Prostate gland (tissue), 2 donors: ENCODE measurements at regions not wholly inside any gene's neighbourhood (a gene's known extent, or its start where the extent isn't known, plus 50 kb on each side); places are given as distances from the start of the nearest gene placed in this dataset.
"Not testable (repeated sequence)": the region's sequence is repeated elsewhere in the genome, so short reads cannot be mapped to it uniquely, and the experiment has no call there.

Experiments
- DNase-seq: peaks from one replicate; pipeline ENCODE4 v3.0.0-alpha.2; 2019; ENCODE audit warnings: low spot score
- H3K27ac ChIP-seq, 2 donors: fragments of 200-600 bp; sonication (generic); 2 replicates each; pipeline ENCODE4 v1.5.1; 2017 to 2019
- H3K27me3 ChIP-seq: fragments of 200-600 bp; sonication (generic); replicated peaks from 2 replicates; pipeline ENCODE4 v1.5.1; 2019; ENCODE audit not compliant: insufficient read depth
- H3K36me3 ChIP-seq, 2 donors: fragments of 200-600 bp; sonication (generic); 1 replicate in 1 of 2; 2 replicates in 1 of 2; pipeline versions ENCODE4 v1.5.1 to v1.8.1; 2017 to 2019
- H3K4me1 ChIP-seq: fragments of 200-600 bp; sonication (generic); replicated peaks from 2 replicates; pipeline ENCODE4 v1.5.1; 2019
- H3K4me3 ChIP-seq, 2 donors: fragments of 200-600 bp; sonication (generic); 2 replicates each; pipeline ENCODE4 v1.5.1; 2017 to 2019
- H3K9me3 ChIP-seq: fragments of 200-600 bp; sonication (generic); 2 replicates; pipeline ENCODE4 v1.5.1; 2017
- POLR2A ChIP-seq: fragments of 450-650 bp; IDR thresholded peaks from one replicate; pipeline ENCODE4 v1.6.1; 2016; ENCODE audit warnings: antibody characterized with exemption, mild to moderate bottlenecking
- POLR2AphosphoS5 ChIP-seq: sonication (generic); formaldehyde crosslinking; IDR thresholded peaks from one replicate; pipeline ENCODE4 v1.6.1; 2017; ENCODE audit warnings: antibody characterized with exemption
- WGBS: methylation state at CpG from one replicate; pipeline ENCODE4 v1.1.5; 2018; 5-methylcytosine and 5-hydroxymethylcytosine counted together
- intact Hi-C: fragments of 100-400 bp; cut with DNase I; formaldehyde crosslinking; loops from one replicate; pipeline ENCODE4 v1.14.2; 2022
- TF ChIP-seq, protein P1 (sequence below), 4 experiments: fragments of 200-600 bp in 2 of 4; fragments of 450-650 bp in 2 of 4; sonication (generic) in 2 of 4; IDR thresholded peaks; 1 replicate in 3 of 4; 2 replicates in 1 of 4; pipeline ENCODE4 v1.5.1; 2016 to 2019; ENCODE audit warnings: antibody characterized with exemption in 4 of 4, mild to moderate bottlenecking in 2 of 4, moderate library complexity in 2 of 4

DNA sequence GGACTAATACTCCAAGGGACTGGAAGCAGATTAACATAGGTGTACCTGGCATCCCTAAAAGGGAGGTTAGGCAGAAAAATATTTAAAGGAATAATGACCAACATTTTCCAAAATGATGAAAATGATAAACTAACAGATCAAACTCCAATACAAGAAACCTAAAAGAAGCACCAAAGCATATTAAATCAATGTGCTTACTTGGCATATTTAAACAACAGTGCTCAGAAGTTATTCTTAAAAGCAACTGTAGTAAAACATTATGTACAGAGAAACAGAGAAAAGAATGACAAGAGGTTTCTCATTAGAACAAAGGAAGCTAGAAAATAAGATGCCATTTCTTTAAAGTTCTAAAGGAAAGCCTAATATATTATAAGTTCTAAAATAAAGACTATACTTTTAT, 947.3 kb upstream of the TMEFF2 start:
- no peak overlapping the region for H3K27ac ChIP-seq
- DNase-seq: no peak
- H3K9me3 ChIP-seq: no peaks in the 10 kb centered on the region
- intact Hi-C loops: no loop called here
- H3K36me3 ChIP-seq: no peaks in the 10 kb centered on the region
- TF ChIP-seq, protein P1, sequence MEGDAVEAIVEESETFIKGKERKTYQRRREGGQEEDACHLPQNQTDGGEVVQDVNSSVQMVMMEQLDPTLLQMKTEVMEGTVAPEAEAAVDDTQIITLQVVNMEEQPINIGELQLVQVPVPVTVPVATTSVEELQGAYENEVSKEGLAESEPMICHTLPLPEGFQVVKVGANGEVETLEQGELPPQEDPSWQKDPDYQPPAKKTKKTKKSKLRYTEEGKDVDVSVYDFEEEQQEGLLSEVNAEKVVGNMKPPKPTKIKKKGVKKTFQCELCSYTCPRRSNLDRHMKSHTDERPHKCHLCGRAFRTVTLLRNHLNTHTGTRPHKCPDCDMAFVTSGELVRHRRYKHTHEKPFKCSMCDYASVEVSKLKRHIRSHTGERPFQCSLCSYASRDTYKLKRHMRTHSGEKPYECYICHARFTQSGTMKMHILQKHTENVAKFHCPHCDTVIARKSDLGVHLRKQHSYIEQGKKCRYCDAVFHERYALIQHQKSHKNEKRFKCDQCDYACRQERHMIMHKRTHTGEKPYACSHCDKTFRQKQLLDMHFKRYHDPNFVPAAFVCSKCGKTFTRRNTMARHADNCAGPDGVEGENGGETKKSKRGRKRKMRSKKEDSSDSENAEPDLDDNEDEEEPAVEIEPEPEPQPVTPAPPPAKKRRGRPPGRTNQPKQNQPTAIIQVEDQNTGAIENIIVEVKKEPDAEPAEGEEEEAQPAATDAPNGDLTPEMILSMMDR (IDR thresholded peaks at IDR 0.05): no peak
- no peak for TF ChIP-seq POLR2A
- TF ChIP-seq POLR2AphosphoS5: no peak
- no peaks in the 10 kb centered on the region for H3K4me1 ChIP-seq
- H3K4me3 ChIP-seq: no peak overlapping the region
- no peaks in the 10 kb centered on the region for H3K27me3 ChIP-seq

DNA sequence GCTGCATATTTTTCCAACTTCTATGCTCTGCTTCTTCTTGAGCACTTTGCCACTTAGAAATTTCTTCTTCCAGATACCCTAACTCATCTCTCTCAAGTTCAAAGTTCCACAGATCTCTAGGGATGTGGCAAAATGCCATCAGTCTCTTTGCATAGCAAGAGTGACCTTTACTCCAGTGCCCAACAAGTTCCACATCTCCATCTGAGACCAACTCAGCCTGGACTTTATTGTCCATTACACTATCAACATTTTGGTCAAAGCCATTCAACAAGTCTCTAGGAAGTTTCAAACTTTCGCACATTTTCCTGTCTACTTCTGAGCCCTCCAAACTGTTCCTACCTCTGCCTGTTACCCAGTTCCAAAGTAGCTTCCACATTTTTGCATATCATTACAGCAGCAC, 946.2 kb upstream of the TMEFF2 start:
- H3K27ac ChIP-seq, H3K4me3 ChIP-seq, H3K27me3 ChIP-seq, H3K9me3 ChIP-seq, DNase-seq, H3K36me3 ChIP-seq, intact Hi-C loops, H3K4me1 ChIP-seq: not testable (repeated sequence)
- WGBS: 93% methylated on average over 1 of the region's 1 CpG

GRCh38 chr2:193124815-193125214, 930.1 kb upstream of the TMEFF2 start:
- H3K36me3 ChIP-seq: no peaks in the 10 kb centered on the region
- no peaks in the 10 kb centered on the region for H3K9me3 ChIP-seq
- no peaks in the 10 kb centered on the region for H3K27me3 ChIP-seq
- intact Hi-C loops: no loop called here
- TF ChIP-seq, protein P1 (IDR thresholded peaks at IDR 0.05): no peak
- TF ChIP-seq POLR2A: no peak
- TF ChIP-seq POLR2AphosphoS5: no peak
- no peaks in the 10 kb centered on the region for H3K4me1 ChIP-seq
- H3K27ac ChIP-seq: no peak overlapping the region
- DNase-seq: no peak
- H3K4me3 ChIP-seq: no peak overlapping the region

DNA sequence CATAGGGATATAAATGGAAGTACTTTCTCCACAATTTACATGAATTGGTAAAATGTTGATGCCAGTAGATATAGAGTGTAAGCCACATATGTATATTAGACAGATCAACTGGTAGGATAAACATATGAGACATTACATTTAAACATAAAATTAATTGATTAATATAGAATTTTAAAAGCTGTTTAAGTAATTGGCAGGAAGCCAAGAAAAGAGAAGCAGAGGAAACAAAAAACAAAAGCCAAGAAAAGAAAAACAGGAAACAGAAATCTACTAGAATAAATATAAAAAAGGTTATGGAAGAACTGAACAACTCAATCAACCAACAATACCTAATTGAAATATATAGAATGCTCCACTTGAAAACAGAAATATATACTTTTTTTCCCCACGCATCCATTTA, 920.1 kb upstream of the TMEFF2 start:
- Histone ChIP-seq H3K4me1 (no peaks in the 10 kb centered on the region), H3K27ac (no peak overlapping the region), H3K9me3 (no peaks in the 10 kb centered on the region), H3K27me3 (no peaks in the 10 kb centered on the region), H3K4me3 (no peak overlapping the region), H3K36me3 (no peaks in the 10 kb centered on the region)
- DNase-seq: no peak
- intact Hi-C loops: no loop called here
- TF ChIP-seq POLR2AphosphoS5 (no peak), POLR2A (no peak)
- TF ChIP-seq, protein P1 (IDR thresholded peaks at IDR 0.05): no peak
- 95% methylated on average over 1 of the region's 1 CpG for WGBS

DNA sequence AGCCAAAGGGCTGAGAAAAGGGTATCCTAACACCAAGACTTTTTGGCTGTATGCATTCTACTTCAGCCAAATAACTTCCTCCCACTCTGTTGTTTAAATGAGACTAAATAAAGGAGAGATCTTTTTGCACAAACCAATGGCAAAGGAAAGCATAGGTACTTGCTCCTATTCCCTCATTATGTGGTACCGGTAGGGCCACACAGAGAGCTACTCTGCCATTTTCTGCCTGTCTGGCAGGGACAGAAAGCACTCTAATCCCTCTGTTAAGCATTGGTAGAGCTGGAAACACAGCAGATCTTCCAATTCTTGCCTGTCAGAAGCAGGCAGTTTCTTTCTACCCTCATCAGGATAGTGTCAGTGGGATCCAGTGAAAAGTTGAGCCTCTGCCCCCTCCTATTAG, 918.3 kb upstream of the TMEFF2 start:
- WGBS: 37% methylated on average over 1 of the region's 1 CpG
- no peak for DNase-seq
- Histone ChIP-seq H3K9me3 (no peaks in the 10 kb centered on the region), H3K27ac (no peak overlapping the region), H3K27me3 (no peaks in the 10 kb centered on the region), H3K4me3 (no peak overlapping the region), H3K36me3 (no peaks in the 10 kb centered on the region), H3K4me1 (no peaks in the 10 kb centered on the region)
- intact Hi-C loops: no loop called here
- TF ChIP-seq, protein P1 (IDR thresholded peaks at IDR 0.05): no peak

DNA sequence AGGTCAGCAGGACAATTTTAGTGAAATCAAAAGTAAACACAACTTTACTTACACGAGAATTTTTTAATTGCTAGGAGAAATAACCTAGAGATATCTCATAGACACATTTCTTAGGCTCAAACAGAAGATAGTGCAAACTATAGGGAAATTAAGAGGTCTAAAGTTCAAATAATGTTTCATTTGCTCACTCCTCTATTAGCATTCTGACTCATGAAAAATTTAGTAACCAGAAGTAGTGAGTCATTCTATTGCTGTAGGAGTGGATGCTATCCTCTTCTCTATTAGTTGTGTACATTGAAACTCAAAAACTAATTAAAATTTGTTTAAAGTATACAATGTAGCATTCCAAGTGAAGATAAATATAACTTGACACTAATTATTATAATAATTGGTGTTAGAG, 908.3 kb upstream of the TMEFF2 start:
- no peaks in the 10 kb centered on the region for H3K36me3 ChIP-seq
- no peak overlapping the region for H3K27ac ChIP-seq
- DNase-seq: no peak
- no peak for TF ChIP-seq POLR2A
- TF ChIP-seq, protein P1 (IDR thresholded peaks at IDR 0.05): no peak
- no peak for TF ChIP-seq POLR2AphosphoS5
- no peaks in the 10 kb centered on the region for H3K27me3 ChIP-seq
- H3K4me3 ChIP-seq: no peak overlapping the region
- H3K4me1 ChIP-seq: no peaks in the 10 kb centered on the region
- no peaks in the 10 kb centered on the region for H3K9me3 ChIP-seq
- WGBS: 24% methylated on average over 1 of the region's 1 CpG
- intact Hi-C loops: no loop called here
